K562 (cell line): ENCODE measurements at regions not wholly inside any gene's neighbourhood (a gene's known extent, or its start where the extent isn't known, plus 50 kb on each side); places are given as distances from the start of the nearest gene placed in this dataset.

Source experiments
- ATAC-seq: fragments of 200-7000 bp; cut with Tn5 transposase; 3 replicates; pipeline ENCODE4 v1.9.1; 2020; ENCODE audit warnings: moderate library complexity
- BruUV-seq: library from RNA; stranded (reverse); fragments of 400-500 nt; replicated peaks from 2 replicates; lab custom pipeline; 2021; lab: Mats Ljungman, UMichigan
- CTCF ChIA-PET: fragments of 300-600 bp; formaldehyde crosslinking; extraction: SDS; loops from one replicate; lab custom pipeline; 2021; ENCODE audit warnings: low intra/inter-chr PET ratio; lab: Yijun Ruan, JAX
- POLR2A ChIA-PET: fragments of 300-600, 350-650 bp; sonication (Branson Sonifier 250); formaldehyde crosslinking; extraction: SDS; loops from one replicate; lab custom pipeline; 2021; ENCODE audit warnings: antibody characterized with exemption, inconsistent platforms; lab: Yijun Ruan, JAX
- DNase-seq, 4 experiments: peaks; one replicate each; pipeline versions ENCODE4 v3.0.0 to v3.0.0-alpha.2; 2011 to 2018; ENCODE audit warnings: low spot score in 3 of 4, mixed read lengths in 3 of 4; ENCODE audit errors: extremely low read depth in 1 of 4
- FAIRE-seq: peaks from 2 replicates; lab custom pipeline; 2011; peaks lifted over from hg19 to GRCh38; lab: Jason Lieb, UNC
- H2AFZ ChIP-seq: 2 replicates; pipeline ENCODE4 v1.6.0; 2011; ENCODE audit warnings: low read depth, low read length, control low read depth, inconsistent platforms
- H3K27ac ChIP-seq: fragments of 200-600 bp; 3 replicates; pipeline ENCODE4 v1.8.0; 2011; ENCODE audit warnings: low read depth, mild to moderate bottlenecking, control low read depth, inconsistent platforms, low read length, moderate library complexity, mixed read lengths; ENCODE audit errors: extremely low read depth
- H3K27me3 ChIP-seq, 2 experiments: fragments of 300-600 bp in 1 of 2; 2 replicates in 1 of 2; 3 replicates in 1 of 2; pipeline versions ENCODE4 v1.6.0 to v1.8.0; 2011; ENCODE audit warnings: inconsistent platforms in 2 of 2, low read length in 2 of 2, mild to moderate bottlenecking in 1 of 2, mixed read lengths in 1 of 2, moderate library complexity in 1 of 2; ENCODE audit not compliant: control insufficient read depth in 2 of 2, insufficient read depth in 2 of 2
- H3K36me3 ChIP-seq: fragments of 300-600 bp; 3 replicates; pipeline ENCODE4 v1.8.0; 2011; ENCODE audit warnings: mild to moderate bottlenecking, low read length, inconsistent platforms; ENCODE audit not compliant: control insufficient read depth, insufficient read depth
- H3K4me1 ChIP-seq, 2 experiments: fragments of 200-600 bp in 1 of 2; replicated peaks in 1 of 2; 2 replicates in 1 of 2; 3 replicates in 1 of 2; pipeline versions ENCODE4 v1.5.1 to v1.8.0; 2011; ENCODE audit warnings: inconsistent platforms in 2 of 2, low read length in 2 of 2, mild to moderate bottlenecking in 1 of 2, mixed read lengths in 1 of 2, moderate library complexity in 1 of 2; ENCODE audit not compliant: control insufficient read depth in 2 of 2, insufficient read depth in 2 of 2
- H3K4me2 ChIP-seq: 2 replicates; pipeline ENCODE4 v1.6.1; 2011; ENCODE audit warnings: low read length, control low read depth, inconsistent platforms, mixed read lengths; ENCODE audit not compliant: insufficient read depth
- H3K4me3 ChIP-seq: fragments of 200-600 bp; sonication (generic), shearing (Covaris generic); 2 replicates; pipeline ENCODE4 v1.5.1; 2016; ENCODE audit warnings: control low read depth, inconsistent platforms
- H3K79me2 ChIP-seq: fragments of 200-600 bp; 3 replicates; pipeline ENCODE4 v1.8.0; 2011; ENCODE audit warnings: low read length, inconsistent platforms; ENCODE audit not compliant: control insufficient read depth, insufficient read depth
- H3K9ac ChIP-seq, 2 experiments: 2 replicates each; pipeline versions ENCODE4 v1.6.0 to v1.6.1; 2011; ENCODE audit warnings: low read depth in 2 of 2, low read length in 2 of 2, control low read depth in 1 of 2, inconsistent platforms in 1 of 2, mild to moderate bottlenecking in 1 of 2, mixed read lengths in 1 of 2; ENCODE audit not compliant: insufficient read depth in 1 of 2
- H3K9me1 ChIP-seq: one replicate; pipeline ENCODE4 v1.6.0; 2011; ENCODE audit warnings: inconsistent platforms, mild to moderate bottlenecking, low read length, moderate library complexity; ENCODE audit not compliant: control insufficient read depth, insufficient read depth
- H3K9me3 ChIP-seq: replicated peaks from 2 replicates; pipeline ENCODE4 v1.5.1; 2011; ENCODE audit warnings: low read depth, low read length, inconsistent platforms; ENCODE audit not compliant: control insufficient read depth, insufficient read depth
- H4K20me1 ChIP-seq: replicated peaks from 2 replicates; pipeline ENCODE4 v1.6.1; 2011; ENCODE audit warnings: low read length, inconsistent platforms, mixed read lengths; ENCODE audit not compliant: control insufficient read depth, insufficient read depth
- CBX3 ChIP-seq, 2 experiments: IDR thresholded peaks; 1 replicate in 1 of 2; 2 replicates in 1 of 2; pipeline ENCODE4 v1.6.1; 2012; ENCODE audit warnings: inconsistent platforms in 2 of 2, low read length in 2 of 2, borderline replicate concordance in 1 of 2, control low read depth in 1 of 2
- ESRRB ChIP-seq: fragments of 250-450 bp; sonication (Bioruptor Pico); IDR thresholded peaks from 2 replicates; pipeline ENCODE4 v1.5.0; 2020; ENCODE audit warnings: mild to moderate bottlenecking, moderate library complexity, borderline replicate concordance
- HDAC6 ChIP-seq: IDR thresholded peaks from 2 replicates; pipeline ENCODE4 v1.6.1; 2012; ENCODE audit warnings: low read depth, mild to moderate bottlenecking, control low read depth, inconsistent platforms, low read length, moderate library complexity
- HNRNPK ChIP-seq: fragments of 200-400 bp; formaldehyde crosslinking; IDR thresholded peaks from one replicate; pipeline ENCODE4 v1.6.1; 2018; ENCODE audit warnings: mild to moderate bottlenecking, low read depth, low read length; ENCODE audit not compliant: poor library complexity, severe bottlenecking
- HNRNPL ChIP-seq: fragments of 200-400 bp; formaldehyde crosslinking; IDR thresholded peaks from 2 replicates; pipeline ENCODE4 v1.6.1; 2017; ENCODE audit warnings: low read depth, mild to moderate bottlenecking, low read length
- LEF1 ChIP-seq: fragments of 450-650 bp; IDR thresholded peaks from 2 replicates; pipeline ENCODE4 v1.6.1; 2016; ENCODE audit warnings: mild to moderate bottlenecking
- MXI1 ChIP-seq: IDR thresholded peaks from 2 replicates; pipeline ENCODE4 v1.6.1; 2011; ENCODE audit warnings: low read depth, mild to moderate bottlenecking, improper control_type of control experiment, low read length
- NONO ChIP-seq, 2 experiments: fragments of 200-400 bp in 1 of 2; fragments of 450-650 bp in 1 of 2; formaldehyde crosslinking in 1 of 2; IDR thresholded peaks; 2 replicates each; pipeline ENCODE4 v1.6.1; 2017; ENCODE audit warnings: low read depth in 2 of 2, mild to moderate bottlenecking in 2 of 2, moderate library complexity in 2 of 2, low read length in 1 of 2
- POLR2AphosphoS2 ChIP-seq: IDR thresholded peaks from 2 replicates; pipeline ENCODE4 v1.6.1; 2012; ENCODE audit warnings: low read length, improper control_type of control experiment
- POLR3A ChIP-seq: IDR thresholded peaks from 2 replicates; pipeline ENCODE4 v1.6.1; 2011; ENCODE audit warnings: borderline replicate concordance, mild to moderate bottlenecking, moderate library complexity; ENCODE audit not compliant: insufficient read length, insufficient read depth; ENCODE audit errors: extremely low read depth
- TCF7 ChIP-seq: sonication (generic); IDR thresholded peaks from 2 replicates; pipeline ENCODE4 v1.6.1; 2016; ENCODE audit warnings: antibody characterized with exemption, borderline replicate concordance
- ZNF311 ChIP-seq: fragments of 250-450 bp; sonication (Bioruptor Pico); IDR thresholded peaks from 2 replicates; pipeline ENCODE4 v1.4.0; 2020; ENCODE audit warnings: mild to moderate bottlenecking, moderate library complexity
- ZNF668 ChIP-seq: fragments of 250-450 bp; sonication (Bioruptor Pico); IDR thresholded peaks from 2 replicates; pipeline ENCODE4 v1.8.0; 2022; ENCODE audit warnings: mild to moderate bottlenecking, inconsistent platforms
- WGBS: fragments of 100-300 bp; shearing (Covaris generic); methylation state at CpG from one replicate; pipeline ENCODE4 v1.1.6; 2016; ENCODE audit warnings: low coverage, mixed read lengths; ENCODE audit not compliant: insufficient coverage; ENCODE audit errors: missing lambda C conversion rate; 5-methylcytosine and 5-hydroxymethylcytosine counted together
- in situ Hi-C: fragments of 300-500 bp; cut with MboI; formaldehyde crosslinking; loops from 4 replicates; pipeline ENCODE4 v1.15.0; 2018; ENCODE audit warnings: inconsistent platforms, mixed read lengths
- intact Hi-C: fragments of 100-400 bp; cut with micrococcal nuclease; formaldehyde crosslinking; loops from 2 replicates; pipeline ENCODE4 v1.14.2; 2022
- TF ChIP-seq, protein P1 (sequence below), 3 experiments: fragments of 200-800 bp in 1 of 3; sonication (Bioruptor generic) in 1 of 3; sonication (generic) in 1 of 3; formaldehyde crosslinking in 1 of 3; IDR thresholded peaks; 2 replicates each; pipeline versions ENCODE4 v1.6.1 to v1.8.0; 2016 to 2022; ENCODE audit warnings: mild to moderate bottlenecking in 2 of 3, missing compliant biosample characterization in 2 of 3, missing genetic modification characterization in 2 of 3, missing genetic modification reagents in 1 of 3
- TF ChIP-seq, protein P2 (sequence below), 2 experiments: IDR thresholded peaks in 1 of 2; conservative IDR thresholded peaks in 1 of 2; 2 replicates each; pipeline ENCODE4 v1.6.1; 2016; ENCODE audit warnings: low read depth in 2 of 2, mild to moderate bottlenecking in 1 of 2, missing compliant biosample characterization in 1 of 2, missing genetic modification characterization in 1 of 2, moderate library complexity in 1 of 2

DNA sequence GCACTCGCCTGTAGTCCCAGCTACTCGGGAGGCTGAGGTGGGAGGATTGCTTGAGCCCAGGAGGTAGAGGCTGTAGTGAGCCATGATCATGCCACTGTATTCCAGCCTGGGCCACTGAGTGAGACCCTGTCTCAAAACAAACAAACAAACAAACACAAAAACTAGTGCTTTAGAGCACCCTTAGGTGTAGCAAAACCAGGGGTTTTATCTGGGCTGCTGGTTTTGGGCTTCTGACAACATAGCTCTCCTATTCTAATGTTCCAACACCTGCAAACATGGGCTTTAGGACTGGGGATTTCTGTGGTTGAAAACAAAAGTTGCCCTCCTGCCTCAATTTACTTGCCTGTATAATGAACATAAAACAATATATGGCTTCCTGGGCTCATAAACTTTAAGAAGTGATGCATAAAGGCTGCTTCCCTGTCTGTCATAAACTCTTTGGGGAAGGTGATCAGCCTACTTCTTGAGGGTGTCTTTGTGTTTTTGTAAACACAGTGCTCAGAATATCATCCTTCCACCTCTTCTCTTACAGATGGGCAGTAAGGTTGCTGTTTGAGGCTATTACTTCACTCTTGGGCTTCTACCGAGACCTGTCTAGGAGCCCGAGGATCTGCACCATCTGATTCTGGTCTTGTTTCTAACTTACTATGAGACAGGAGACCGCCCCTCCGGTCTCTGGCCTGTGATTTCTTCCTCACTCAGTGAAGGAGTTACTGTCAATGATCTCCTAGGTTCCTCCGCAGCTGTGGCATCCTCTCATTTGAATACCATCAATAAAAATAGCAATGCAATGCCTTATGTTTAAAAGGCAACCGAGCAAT lies 246.5 kb downstream of the MYCN start:
- no peak overlapping the region for H3K27ac ChIP-seq
- no peak overlapping the region for H3K9ac ChIP-seq
- no peaks in the 10 kb centered on the region for H4K20me1 ChIP-seq
- H3K9me1 ChIP-seq, result no peaks in the 10 kb centered on the region
- ChIA-PET POLR2A (no interaction called here), CTCF (no interaction called here)
- FAIRE-seq, result no peak
- no peaks in the 10 kb centered on the region for H3K36me3 ChIP-seq
- DNase-seq, result no peak
- WGBS, result 1% methylated on average over 8 of the region's 8 CpGs
- no peak overlapping the region for H3K4me2 ChIP-seq
- H3K4me3 ChIP-seq, result no peak overlapping the region
- H3K9me3 ChIP-seq, result no peaks in the 10 kb centered on the region
- no TSS peak for BruUV-seq
- intact Hi-C loops (no loop called here), in situ Hi-C loops (no loop called here)
- TF ChIP-seq POLR2AphosphoS2 (no peak), HNRNPK (no peak), MXI1 (no peak), POLR3A (no peak), ESRRB (CRISPR knock-in tag) (no peak), CBX3 (IDR thresholded peaks at IDR 0.05; ENCODE audit: borderline replicate concordance in 1 of 2, low read length in 2 of 2) (no peak), TCF7 (no peak), LEF1 (no peak), ZNF668 (no peak), ZNF311 (no peak), HNRNPL (no peak), HDAC6 (no peak), NONO (IDR thresholded peaks at IDR 0.05; ENCODE audit: low read depth in 2 of 2, low read length in 1 of 2) (no peak)
- TF ChIP-seq, protein P1, sequence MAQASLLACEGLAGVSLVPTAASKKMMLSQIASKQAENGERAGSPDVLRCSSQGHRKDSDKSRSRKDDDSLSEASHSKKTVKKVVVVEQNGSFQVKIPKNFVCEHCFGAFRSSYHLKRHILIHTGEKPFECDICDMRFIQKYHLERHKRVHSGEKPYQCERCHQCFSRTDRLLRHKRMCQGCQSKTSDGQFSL (CRISPR knock-in tag; IDR thresholded peaks at IDR 0.05), result no peak
- TF ChIP-seq, protein P1 (tag; IDR thresholded peaks at IDR 0.05), result no peak
- TF ChIP-seq, protein P2, sequence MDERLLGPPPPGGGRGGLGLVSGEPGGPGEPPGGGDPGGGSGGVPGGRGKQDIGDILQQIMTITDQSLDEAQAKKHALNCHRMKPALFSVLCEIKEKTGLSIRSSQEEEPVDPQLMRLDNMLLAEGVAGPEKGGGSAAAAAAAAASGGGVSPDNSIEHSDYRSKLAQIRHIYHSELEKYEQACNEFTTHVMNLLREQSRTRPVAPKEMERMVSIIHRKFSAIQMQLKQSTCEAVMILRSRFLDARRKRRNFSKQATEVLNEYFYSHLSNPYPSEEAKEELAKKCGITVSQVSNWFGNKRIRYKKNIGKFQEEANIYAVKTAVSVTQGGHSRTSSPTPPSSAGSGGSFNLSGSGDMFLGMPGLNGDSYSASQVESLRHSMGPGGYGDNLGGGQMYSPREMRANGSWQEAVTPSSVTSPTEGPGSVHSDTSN (CRISPR knock-in tag; IDR thresholded peaks at IDR 0.05; ENCODE audit: low read depth), result no peak
- TF ChIP-seq, protein P2 (tag; conservative IDR thresholded peaks at IDR 0.05; ENCODE audit: low read depth), result no peak
- H2AFZ ChIP-seq, result no peak overlapping the region
- H3K4me1 ChIP-seq, result no peaks in the 10 kb centered on the region
- H3K79me2 ChIP-seq, result no peaks in the 10 kb centered on the region
- H3K27me3 ChIP-seq, result peaks cover 0 to 15% of the 10 kb centered on the region in 2 experiments; a peak in 2 of 5 replicates
- ATAC-seq, result no peak
